Prostate gland (tissue), 2 donors: ENCODE measurements at regions not wholly inside any gene's neighbourhood (a gene's known extent, or its start where the extent isn't known, plus 50 kb on each side); places are given as distances from the start of the nearest gene placed in this dataset.

ENCODE experiments used
- DNase-seq: peaks from one replicate; pipeline ENCODE4 v3.0.0-alpha.2; 2019; ENCODE audit warnings: low spot score
- H3K27ac ChIP-seq, 2 donors: fragments of 200-600 bp; sonication (generic); 2 replicates each; pipeline ENCODE4 v1.5.1; 2017 to 2019
- H3K27me3 ChIP-seq: fragments of 200-600 bp; sonication (generic); replicated peaks from 2 replicates; pipeline ENCODE4 v1.5.1; 2019; ENCODE audit not compliant: insufficient read depth
- H3K36me3 ChIP-seq, 2 donors: fragments of 200-600 bp; sonication (generic); 1 replicate in 1 of 2; 2 replicates in 1 of 2; pipeline versions ENCODE4 v1.5.1 to v1.8.1; 2017 to 2019
- H3K4me1 ChIP-seq: fragments of 200-600 bp; sonication (generic); replicated peaks from 2 replicates; pipeline ENCODE4 v1.5.1; 2019
- H3K4me3 ChIP-seq, 2 donors: fragments of 200-600 bp; sonication (generic); 2 replicates each; pipeline ENCODE4 v1.5.1; 2017 to 2019
- H3K9me3 ChIP-seq: fragments of 200-600 bp; sonication (generic); 2 replicates; pipeline ENCODE4 v1.5.1; 2017
- CTCF ChIP-seq, 4 experiments: fragments of 200-600 bp in 2 of 4; fragments of 450-650 bp in 2 of 4; sonication (generic) in 2 of 4; IDR thresholded peaks; 1 replicate in 3 of 4; 2 replicates in 1 of 4; pipeline ENCODE4 v1.5.1; 2016 to 2019; ENCODE audit warnings: antibody characterized with exemption in 4 of 4, mild to moderate bottlenecking in 2 of 4, moderate library complexity in 2 of 4
- POLR2A ChIP-seq: fragments of 450-650 bp; IDR thresholded peaks from one replicate; pipeline ENCODE4 v1.6.1; 2016; ENCODE audit warnings: antibody characterized with exemption, mild to moderate bottlenecking
- POLR2AphosphoS5 ChIP-seq: sonication (generic); formaldehyde crosslinking; IDR thresholded peaks from one replicate; pipeline ENCODE4 v1.6.1; 2017; ENCODE audit warnings: antibody characterized with exemption
- whole genome bisulfite sequencing: methylation state at CpG from one replicate; pipeline ENCODE4 v1.1.5; 2018; 5-methylcytosine and 5-hydroxymethylcytosine counted together
- intact Hi-C: fragments of 100-400 bp; cut with DNase I; formaldehyde crosslinking; loops from one replicate; pipeline ENCODE4 v1.14.2; 2022

GRCh38 chr3:139216958-139217357 lies 126.9 kb upstream of the MRPS22 start:
- no peaks in the 10 kb centered on the region for H3K36me3 ChIP-seq
- no peaks in the 10 kb centered on the region for H3K9me3 ChIP-seq
- no peak overlapping the region for H3K27ac ChIP-seq
- H3K27me3 ChIP-seq: no peaks in the 10 kb centered on the region
- TF ChIP-seq POLR2AphosphoS5: no peak
- no peak for TF ChIP-seq POLR2A
- TF ChIP-seq CTCF (IDR thresholded peaks at IDR 0.05): no peak
- H3K4me3 ChIP-seq: no peak overlapping the region
- no peak for DNase-seq
- H3K4me1 ChIP-seq: no peaks in the 10 kb centered on the region
- intact Hi-C loops: no loop called here

GRCh38 chr3:139217633-139218032 lies 126.2 kb upstream of the MRPS22 start:
- 100% methylated on average over 3 of the region's 3 CpGs for WGBS
- Histone ChIP-seq H3K27ac (no peak overlapping the region), H3K4me3 (no peak overlapping the region), H3K9me3 (no peaks in the 10 kb centered on the region), H3K36me3 (no peaks in the 10 kb centered on the region), H3K27me3 (no peaks in the 10 kb centered on the region), H3K4me1 (no peaks in the 10 kb centered on the region)
- no peak for TF ChIP-seq CTCF (IDR thresholded peaks at IDR 0.05)
- no peak for TF ChIP-seq POLR2A
- no peak for TF ChIP-seq POLR2AphosphoS5
- intact Hi-C loops: no loop called here
- DNase-seq: no peak

GRCh38 chr3:139218046-139218445 lies 125.8 kb upstream of the MRPS22 start:
- no peak for DNase-seq
- Histone ChIP-seq H3K36me3 (no peaks in the 10 kb centered on the region), H3K4me3 (no peak overlapping the region), H3K27ac (no peak overlapping the region), H3K4me1 (no peaks in the 10 kb centered on the region), H3K9me3 (no peaks in the 10 kb centered on the region), H3K27me3 (no peaks in the 10 kb centered on the region)
- TF ChIP-seq CTCF (IDR thresholded peaks at IDR 0.05) (no peak), POLR2A (no peak), POLR2AphosphoS5 (no peak)
- WGBS: 88% methylated on average over 2 of the region's 2 CpGs
- intact Hi-C loops: no loop called here

GRCh38 chr3:139219463-139219862 lies 124.4 kb upstream of the MRPS22 start:
- intact Hi-C loops: no loop called here
- DNase-seq: no peak
- no peaks in the 10 kb centered on the region for H3K27me3 ChIP-seq
- H3K27ac ChIP-seq: no peak overlapping the region
- no peaks in the 10 kb centered on the region for H3K36me3 ChIP-seq
- H3K4me3 ChIP-seq: no peak overlapping the region
- H3K4me1 ChIP-seq: no peaks in the 10 kb centered on the region
- WGBS: 96% methylated on average over 4 of the region's 4 CpGs
- TF ChIP-seq POLR2AphosphoS5: no peak
- H3K9me3 ChIP-seq: no peaks in the 10 kb centered on the region

- DNase-seq: no peak
- WGBS: 68% methylated on average over 8 of the region's 8 CpGs
- Histone ChIP-seq H3K9me3 (no peaks in the 10 kb centered on the region), H3K36me3 (no peaks in the 10 kb centered on the region), H3K4me1 (no peaks in the 10 kb centered on the region), H3K27me3 (no peaks in the 10 kb centered on the region), H3K27ac (no peak overlapping the region), H3K4me3 (no peak overlapping the region)
- TF ChIP-seq POLR2A (no peak), CTCF (IDR thresholded peaks at IDR 0.05) (no peak), POLR2AphosphoS5 (no peak)
- intact Hi-C loops: no loop called here
Measured at GRCh38 chr3:139222100-139222657, 121.6 kb upstream of the MRPS22 start.
